ENCODE measurements at regions not wholly inside any gene's neighbourhood (a gene's known extent, or its start where the extent isn't known, plus 50 kb on each side); places are given as distances from the start of the nearest gene placed in this dataset.
A peak's percentile ranks its signal among the peaks of the same experiment; 100 is the strongest.
"Not testable (repeated sequence)": the region's sequence is repeated elsewhere in the genome, so short reads cannot be mapped to it uniquely, and the experiment has no call there.

GRCh38 chr19:23470873-23471545 lies 75.7 kb upstream of the ZNF91 start:
- peak overlapping the region; percentile 23 for H3K4me3 ChIP-seq
- H3K9me3 ChIP-seq, result no peaks in the 10 kb centered on the region
- intact Hi-C loops (cut with DNase I), result no loop called here
- H3K27ac ChIP-seq, result no peak overlapping the region
- H3K4me1 ChIP-seq, result no peaks in the 10 kb centered on the region
- H3K9ac ChIP-seq (ENCODE audit: low read depth in 2 of 2, low read length in 2 of 2), result peak overlapping the region in 1 of 2 donors; percentile 12
- TF ChIP-seq, protein P1, sequence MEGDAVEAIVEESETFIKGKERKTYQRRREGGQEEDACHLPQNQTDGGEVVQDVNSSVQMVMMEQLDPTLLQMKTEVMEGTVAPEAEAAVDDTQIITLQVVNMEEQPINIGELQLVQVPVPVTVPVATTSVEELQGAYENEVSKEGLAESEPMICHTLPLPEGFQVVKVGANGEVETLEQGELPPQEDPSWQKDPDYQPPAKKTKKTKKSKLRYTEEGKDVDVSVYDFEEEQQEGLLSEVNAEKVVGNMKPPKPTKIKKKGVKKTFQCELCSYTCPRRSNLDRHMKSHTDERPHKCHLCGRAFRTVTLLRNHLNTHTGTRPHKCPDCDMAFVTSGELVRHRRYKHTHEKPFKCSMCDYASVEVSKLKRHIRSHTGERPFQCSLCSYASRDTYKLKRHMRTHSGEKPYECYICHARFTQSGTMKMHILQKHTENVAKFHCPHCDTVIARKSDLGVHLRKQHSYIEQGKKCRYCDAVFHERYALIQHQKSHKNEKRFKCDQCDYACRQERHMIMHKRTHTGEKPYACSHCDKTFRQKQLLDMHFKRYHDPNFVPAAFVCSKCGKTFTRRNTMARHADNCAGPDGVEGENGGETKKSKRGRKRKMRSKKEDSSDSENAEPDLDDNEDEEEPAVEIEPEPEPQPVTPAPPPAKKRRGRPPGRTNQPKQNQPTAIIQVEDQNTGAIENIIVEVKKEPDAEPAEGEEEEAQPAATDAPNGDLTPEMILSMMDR (IDR thresholded peaks at IDR 0.05), result no peak
- no peaks in the 10 kb centered on the region for H3K27me3 ChIP-seq
- DNase-seq, result peak; percentile 41
- no peaks in the 10 kb centered on the region for H3K36me3 ChIP-seq

- intact Hi-C loops (cut with DNase I); H3K4me3 ChIP-seq; DNase-seq; H3K9ac ChIP-seq (ENCODE audit: low read depth in 2 of 2, low read length in 2 of 2); H3K27me3 ChIP-seq; H3K36me3 ChIP-seq; H3K4me1 ChIP-seq; H3K27ac ChIP-seq; H3K9me3 ChIP-seq: not testable (repeated sequence)
Observed at GRCh38 chr19:23464349-23464748, 69.1 kb upstream of the ZNF91 start.

DNA sequence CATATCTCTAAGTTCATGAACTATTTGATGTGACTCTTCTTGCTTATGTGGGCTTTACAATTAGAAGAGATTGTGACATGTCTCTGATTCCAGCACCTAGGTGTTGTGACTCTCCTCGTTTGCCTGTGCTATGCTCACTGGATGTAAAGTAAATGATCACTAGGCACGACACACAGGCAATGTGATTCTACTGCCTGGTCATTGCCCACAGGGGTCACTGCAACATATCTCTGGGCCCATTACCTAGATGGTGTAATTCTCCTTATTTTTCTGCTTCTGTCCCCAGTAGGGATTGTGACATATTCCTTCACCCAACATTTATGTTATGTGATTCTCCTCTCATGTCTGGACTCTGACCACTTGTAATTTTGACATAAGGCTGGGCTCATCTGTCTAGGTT lies 65.8 kb upstream of the ZNF91 start:
- no peak for DNase-seq
- Histone ChIP-seq H3K9ac (ENCODE audit: low read depth in 2 of 2, low read length in 2 of 2) (no peak overlapping the region), H3K27ac (no peak overlapping the region), H3K36me3 (no peaks in the 10 kb centered on the region), H3K4me3 (no peak overlapping the region), H3K9me3 (no peaks in the 10 kb centered on the region), H3K27me3 (no peaks in the 10 kb centered on the region), H3K4me1 (no peaks in the 10 kb centered on the region)
- TF ChIP-seq, protein P1 (IDR thresholded peaks at IDR 0.05), result no peak
- intact Hi-C loops (cut with DNase I), result no loop called here

GRCh38 chr19:23460656-23461055 lies 65.4 kb upstream of the ZNF91 start:
- Histone ChIP-seq H3K36me3 (no peaks in the 10 kb centered on the region), H3K27ac (no peak overlapping the region), H3K4me3 (no peak overlapping the region), H3K27me3 (no peaks in the 10 kb centered on the region), H3K9ac (ENCODE audit: low read depth in 2 of 2, low read length in 2 of 2) (no peak overlapping the region), H3K9me3 (no peaks in the 10 kb centered on the region), H3K4me1 (no peaks in the 10 kb centered on the region)
- TF ChIP-seq, protein P1 (IDR thresholded peaks at IDR 0.05), result no peak
- DNase-seq, result no peak
- intact Hi-C loops (cut with DNase I), result no loop called here
